ENCODE measurements at regions not wholly inside any gene's neighbourhood (a gene's known extent, or its start where the extent isn't known, plus 50 kb on each side); places are given as distances from the start of the nearest gene placed in this dataset.
A peak's percentile ranks its signal among the peaks of the same experiment; 100 is the strongest.

GRCh38 chr17:79338152-79338551, 263.5 kb downstream of the ENGASE start:
- DNase-seq: no peak

GRCh38 chr17:79337053-79337452, 262.4 kb downstream of the ENGASE start:
- no peak for DNase-seq

GRCh38 chr17:79335456-79335855, 260.8 kb downstream of the ENGASE start:
- DNase-seq: no peak

GRCh38 chr17:79332011-79332554, 257.5 kb downstream of the ENGASE start:
- no peak for DNase-seq

GRCh38 chr17:79331492-79331891, 256.9 kb downstream of the ENGASE start:
- no peak for DNase-seq

- no peak for DNase-seq
Measured at GRCh38 chr17:79330696-79331095, 256.1 kb downstream of the ENGASE start.

GRCh38 chr17:79330229-79330628, 255.6 kb downstream of the ENGASE start:
- no peak for DNase-seq

- DNase-seq: no peak
Measured at GRCh38 chr17:79326814-79327213, 252.2 kb downstream of the ENGASE start.

GRCh38 chr17:79325709-79326430, 251.2 kb downstream of the ENGASE start:
- DNase-seq: peak; percentile 47

- DNase-seq: no peak
Measured at GRCh38 chr17:79324194-79324593, 249.6 kb downstream of the ENGASE start.

- no peak for DNase-seq
Measured at GRCh38 chr17:79323566-79323965, 248.9 kb downstream of the ENGASE start.

GRCh38 chr17:79322211-79323123, 247.8 kb downstream of the ENGASE start:
- DNase-seq: no peak

GRCh38 chr17:79320331-79320730, 245.7 kb downstream of the ENGASE start:
- no peak for DNase-seq

- DNase-seq: no peak
Measured at GRCh38 chr17:79317916-79318315, 243.3 kb downstream of the ENGASE start.

GRCh38 chr17:79316805-79317204, 242.2 kb downstream of the ENGASE start:
- DNase-seq: no peak

- DNase-seq: peak; percentile 63
Measured at GRCh38 chr17:79315358-79316105, 240.9 kb downstream of the ENGASE start.

GRCh38 chr17:79314617-79315357, 240.2 kb downstream of the ENGASE start:
- DNase-seq: no peak

GRCh38 chr17:79311373-79311772, 236.7 kb downstream of the ENGASE start:
- no peak for DNase-seq

- no peak for DNase-seq
Measured at GRCh38 chr17:79306424-79307318, 232.0 kb downstream of the ENGASE start.

- DNase-seq: peak; percentile 51
Measured at GRCh38 chr17:79305768-79306423, 231.3 kb downstream of the ENGASE start.

- DNase-seq: no peak
Measured at GRCh38 chr17:79305376-79305767, 230.7 kb downstream of the ENGASE start.
